HG02870 (cell line): ENCODE measurements at regions not wholly inside any gene's neighbourhood (a gene's known extent, or its start where the extent isn't known, plus 50 kb on each side); places are given as distances from the start of the nearest gene placed in this dataset.
"Not testable (repeated sequence)": the region's sequence is repeated elsewhere in the genome, so short reads cannot be mapped to it uniquely, and the experiment has no call there.

Experiments
- ATAC-seq: cut with Tn5 transposase; IDR thresholded peaks from one replicate; pipeline ENCODE4 v1.9.1; 2021; ENCODE audit warnings: mild to moderate bottlenecking, moderate library complexity; ENCODE audit not compliant: unreplicated experiment

DNA sequence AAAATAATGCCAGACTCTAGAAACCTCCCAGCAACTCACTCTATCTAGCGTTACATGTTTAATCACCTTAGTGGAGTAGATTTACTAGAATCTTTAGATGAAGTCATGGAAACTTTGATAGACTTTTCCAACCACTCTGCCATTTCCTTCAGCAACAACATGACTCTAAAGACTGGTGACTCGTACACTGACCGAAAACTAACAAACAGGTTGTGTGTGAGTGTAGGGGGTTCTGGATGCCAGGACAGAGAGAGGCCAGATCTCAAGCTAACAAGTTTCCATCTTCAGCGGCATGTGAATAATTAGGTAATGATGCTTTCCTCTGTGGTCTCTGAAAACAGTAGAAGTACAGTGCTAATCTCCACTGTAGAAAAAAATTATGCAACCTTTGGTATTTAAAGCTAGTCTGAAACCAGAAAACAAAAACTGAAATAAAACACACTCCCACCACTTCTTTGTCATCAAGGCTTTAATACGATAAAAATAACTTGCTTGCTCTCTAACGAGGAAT, 286.4 kb downstream of the PRDM5 start:
- ATAC-seq: no peak

DNA sequence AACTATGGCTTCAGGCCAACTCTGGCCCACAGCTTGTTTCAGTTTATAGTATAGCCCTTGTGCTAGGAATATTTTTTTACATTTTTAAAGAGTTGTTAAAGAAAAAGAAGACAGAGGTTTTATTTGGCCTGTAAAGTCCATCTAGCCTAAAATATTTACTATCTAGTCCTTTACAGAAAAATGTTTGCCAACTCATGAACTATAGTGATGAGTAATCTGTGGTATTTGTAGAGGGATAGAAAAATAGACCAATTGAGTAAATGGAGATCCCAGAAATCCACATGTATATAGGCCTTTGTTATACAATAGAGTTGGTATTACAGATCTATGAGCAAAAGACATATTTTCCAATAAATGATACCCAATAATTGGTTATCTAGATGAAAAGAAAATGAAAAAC, 288.7 kb downstream of the PRDM5 start:
- no peak for ATAC-seq

DNA sequence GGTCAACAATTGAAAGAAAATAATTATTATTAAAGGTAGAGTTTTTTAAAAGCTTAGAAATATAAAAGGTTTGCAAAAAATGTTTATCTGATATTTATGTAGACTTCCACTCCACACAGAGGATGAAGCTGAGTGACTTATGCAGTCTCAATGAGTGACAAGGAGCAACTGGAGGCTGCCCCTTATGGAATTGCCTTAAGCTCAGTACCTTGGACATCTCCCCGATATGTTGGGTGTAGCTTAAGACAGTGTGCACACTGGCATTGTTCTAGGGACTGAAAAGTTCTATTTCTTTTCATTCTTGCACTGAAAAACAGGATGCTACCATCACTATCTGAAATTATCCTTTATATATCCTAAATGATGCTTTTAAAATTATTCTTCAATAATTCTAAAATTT, 292.1 kb downstream of the PRDM5 start:
- no peak for ATAC-seq

DNA sequence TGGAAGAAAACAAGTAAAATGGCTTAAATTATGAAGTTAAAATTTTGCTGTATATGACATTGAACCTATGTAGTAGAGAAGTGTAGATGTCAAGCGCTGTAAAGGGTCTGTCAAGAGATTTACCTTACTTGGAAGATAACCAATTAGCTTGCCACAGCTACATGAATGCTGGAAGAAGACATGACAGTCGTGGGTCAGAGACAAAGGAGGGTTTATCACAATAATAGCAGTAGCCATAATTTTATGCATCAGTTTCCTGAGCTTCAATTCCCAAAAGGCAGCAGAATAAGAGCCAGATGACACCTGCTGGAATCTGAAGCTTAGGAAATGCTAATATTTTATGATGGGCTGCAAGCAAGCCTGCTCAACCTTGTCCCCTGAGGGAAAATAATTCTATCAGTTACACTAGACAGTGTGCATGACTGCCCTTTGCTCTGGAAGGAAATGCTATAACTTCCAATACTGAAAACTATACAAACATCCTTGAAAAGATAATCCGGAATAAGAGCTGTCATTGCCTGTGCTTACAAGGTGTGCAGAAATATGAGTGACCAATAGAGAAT, 292.9 kb downstream of the PRDM5 start:
- no peak for ATAC-seq

DNA sequence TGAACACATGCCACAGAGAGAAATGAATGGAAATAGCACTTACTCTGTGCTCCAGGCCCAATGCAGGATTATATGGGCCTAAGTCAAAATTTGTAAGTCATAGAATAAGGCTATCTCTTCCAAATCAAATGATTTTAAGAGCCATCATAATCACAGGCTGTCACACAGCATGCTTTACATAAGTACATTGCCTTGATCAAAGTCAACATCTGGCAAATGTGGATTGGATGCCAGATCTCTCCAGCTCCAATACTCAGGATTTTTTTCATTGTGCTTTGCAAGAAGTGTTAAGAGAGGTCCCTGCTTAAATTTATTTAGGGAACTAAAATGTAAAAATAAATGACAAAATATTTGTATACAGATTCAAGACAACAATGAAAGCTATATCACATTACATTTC, 299.9 kb downstream of the PRDM5 start:
- ATAC-seq: no peak

DNA sequence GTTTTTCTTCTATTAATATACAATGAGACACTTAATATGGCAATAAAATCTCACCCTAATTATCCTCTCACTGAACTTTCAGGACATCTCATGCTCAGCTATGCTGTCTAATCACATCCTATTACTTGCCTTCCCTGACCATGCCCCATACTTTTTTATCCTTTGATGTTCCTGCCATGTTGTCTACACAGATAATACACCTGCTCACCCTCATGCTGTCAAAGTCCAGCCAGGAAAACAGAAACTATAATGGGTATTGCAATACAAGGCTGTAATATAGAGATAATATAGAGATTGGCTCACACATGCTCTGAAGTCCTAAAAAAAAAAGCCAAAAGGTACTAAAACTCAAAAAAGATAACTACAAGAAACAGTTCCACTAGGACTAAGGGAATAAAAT, 305.4 kb downstream of the PRDM5 start:
- no peak for ATAC-seq

DNA sequence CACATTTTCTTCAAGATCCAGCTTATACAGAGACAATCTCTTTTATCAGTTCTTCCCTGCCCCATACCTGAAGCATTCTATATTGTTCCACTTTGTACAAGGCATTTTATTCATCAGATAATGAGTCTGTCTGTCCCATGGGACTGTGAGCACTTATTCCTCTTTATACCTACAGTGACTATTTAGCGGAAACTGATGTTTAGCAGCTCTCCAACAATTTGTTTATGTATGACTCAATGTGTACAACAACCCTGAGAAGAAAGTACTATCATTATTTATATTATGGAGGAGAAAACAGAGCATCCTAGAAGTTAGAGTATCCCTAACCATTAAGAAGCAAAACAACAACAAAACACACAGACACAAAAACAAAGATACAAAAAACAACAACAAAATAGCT, 306.5 kb downstream of the PRDM5 start:
- no peak for ATAC-seq

DNA sequence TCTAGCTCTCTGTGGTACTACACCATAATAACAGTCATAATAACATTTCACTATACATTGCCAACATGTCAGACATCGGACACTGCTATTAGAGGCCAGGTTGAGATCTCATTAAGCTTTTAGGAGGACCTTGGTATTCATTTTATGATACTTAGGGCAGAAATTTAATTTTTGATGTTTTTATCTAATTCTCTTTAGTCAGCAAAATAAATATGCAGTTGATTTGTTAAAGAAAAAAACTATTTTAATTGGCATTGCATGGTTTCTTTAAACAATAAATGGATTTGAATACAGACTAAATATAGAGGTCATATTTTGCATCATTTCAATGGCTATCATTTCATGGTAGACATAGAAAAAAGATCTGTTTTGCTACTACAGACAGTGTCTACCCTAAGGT, 308.7 kb downstream of the PRDM5 start:
- no peak for ATAC-seq

DNA sequence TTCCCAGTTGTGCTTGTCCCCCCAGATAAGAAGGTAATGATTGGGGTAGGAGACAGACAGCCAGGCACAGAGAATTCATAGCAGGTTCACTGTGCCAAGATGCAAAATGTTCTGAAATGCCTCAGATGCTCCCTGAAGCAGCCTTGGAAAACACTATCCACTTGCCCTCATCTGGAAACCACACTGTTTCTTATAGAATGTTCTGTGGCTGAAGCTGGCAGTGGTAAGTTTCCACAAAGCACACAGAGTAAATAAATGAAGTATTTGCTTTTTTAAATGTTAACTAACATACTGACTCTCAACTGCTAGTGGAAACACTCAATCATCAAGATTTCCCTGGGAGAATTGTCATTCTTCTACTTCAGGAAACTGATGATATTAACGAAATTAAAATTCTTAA, 311.4 kb downstream of the PRDM5 start:
- no peak for ATAC-seq

DNA sequence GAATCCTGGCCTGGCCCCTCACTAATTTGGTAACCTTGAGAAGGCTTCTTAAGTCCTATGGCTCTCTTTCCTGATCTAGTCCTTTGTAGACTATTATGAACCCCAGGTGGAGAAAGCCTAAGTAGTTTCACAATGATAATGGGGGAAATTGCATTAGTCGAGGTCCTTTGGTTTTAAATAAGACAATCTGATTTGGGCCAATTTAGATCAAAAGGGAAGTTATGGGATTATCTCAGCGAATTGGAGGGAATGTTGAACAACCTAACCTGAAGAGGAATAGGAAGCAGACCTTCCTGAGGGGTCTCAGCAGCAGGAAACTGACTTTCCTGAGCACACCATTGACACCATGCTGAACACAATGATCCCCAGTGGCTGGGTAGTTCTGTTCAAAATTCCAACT, 331.5 kb downstream of the PRDM5 start:
- ATAC-seq: no peak

DNA sequence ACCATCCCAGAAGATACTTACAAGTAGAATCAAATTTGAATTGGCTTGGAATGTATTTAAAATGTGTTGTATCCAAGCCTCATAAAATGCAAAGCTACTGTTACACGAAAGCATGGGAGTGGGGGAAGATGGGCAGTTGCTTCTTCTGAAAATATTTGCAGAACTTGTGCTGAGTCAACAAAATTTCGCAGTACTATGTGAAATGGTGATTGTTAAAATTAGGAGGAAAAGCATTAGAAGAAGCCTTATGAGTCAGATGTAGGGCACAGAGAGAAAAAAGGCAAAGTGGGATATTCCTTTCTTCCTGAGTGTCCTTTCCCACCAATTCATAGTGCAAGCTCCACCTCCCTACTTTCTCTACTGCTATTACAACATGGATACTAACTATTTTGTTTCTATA, 332.7 kb downstream of the PRDM5 start:
- no peak for ATAC-seq

DNA sequence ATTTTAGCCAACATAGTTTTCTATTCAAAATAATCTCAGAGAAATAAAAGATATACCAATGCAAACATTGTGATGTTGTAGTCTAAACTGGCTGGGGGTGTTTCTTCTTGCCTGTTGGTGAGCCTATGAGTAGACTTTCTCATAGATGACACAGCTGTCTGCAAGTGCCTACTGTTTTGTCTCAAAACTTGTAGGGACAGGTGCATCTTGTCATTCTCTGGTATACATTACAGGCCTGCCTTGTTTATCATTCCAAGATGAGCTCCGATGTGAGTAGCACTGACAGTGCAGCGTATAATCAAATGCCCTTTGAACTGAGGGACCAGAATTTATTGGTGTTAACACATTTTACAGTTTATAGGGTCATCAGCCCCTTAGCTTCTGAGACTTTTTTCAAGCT, 353.8 kb downstream of the PRDM5 start:
- no peak for ATAC-seq

DNA sequence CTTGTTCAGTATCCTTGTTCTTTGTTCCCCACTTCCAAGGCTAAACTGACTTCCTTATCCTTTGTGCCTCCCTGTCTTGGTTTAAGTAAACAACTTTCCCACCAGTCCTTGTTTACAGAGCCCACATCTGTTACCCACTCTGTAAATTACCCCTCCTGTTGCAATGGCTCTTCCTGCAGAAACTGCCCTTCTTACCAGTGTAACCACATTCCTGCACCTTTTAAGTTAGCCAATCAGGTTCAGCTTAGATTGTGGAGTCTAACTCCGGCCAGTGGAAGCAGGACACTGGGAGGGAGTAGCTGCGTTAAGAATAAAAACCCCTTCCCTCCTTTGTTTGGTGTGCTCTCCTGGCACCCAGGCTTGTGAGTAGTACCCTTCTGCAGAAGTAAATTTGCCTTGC, 360.9 kb downstream of the PRDM5 start:
- ATAC-seq: no peak

DNA sequence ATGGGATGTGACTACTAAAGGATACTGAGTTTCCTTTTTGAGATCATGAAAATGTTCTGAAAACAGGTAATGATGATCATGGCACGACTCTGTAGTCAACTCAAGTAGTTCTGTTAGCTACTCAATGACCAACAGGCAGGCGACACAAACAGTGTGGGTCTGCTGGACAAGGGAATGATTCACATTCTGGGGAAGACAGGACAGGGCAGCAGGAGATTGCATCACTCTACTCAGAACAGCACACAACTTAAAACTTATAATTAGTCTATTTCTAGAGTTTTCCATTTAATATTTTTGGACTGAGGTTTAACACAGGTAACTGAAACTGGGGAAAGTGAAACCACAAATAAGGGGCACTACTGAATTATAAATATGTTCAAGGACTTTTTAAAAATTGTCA, 365.2 kb downstream of the PRDM5 start:
- no peak for ATAC-seq

DNA sequence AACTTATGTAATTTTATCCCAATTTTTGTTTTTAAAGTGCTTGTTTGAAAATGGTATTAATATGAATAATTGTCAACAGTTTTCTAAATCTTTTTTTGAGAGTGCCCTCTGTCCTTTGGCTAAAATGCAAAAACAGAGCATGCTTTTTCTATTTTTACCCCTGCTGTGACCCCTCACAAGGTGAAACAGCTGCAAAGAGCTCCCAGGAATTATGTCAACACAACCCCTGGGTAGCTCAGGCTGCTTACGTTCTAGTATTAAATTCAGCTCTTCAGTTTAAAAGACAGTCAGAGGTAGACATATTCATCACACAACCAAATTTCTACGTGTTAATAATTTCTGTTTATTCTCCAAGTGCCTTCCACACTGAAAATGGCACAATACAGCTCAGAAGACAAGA, 367.5 kb downstream of the PRDM5 start:
- no peak for ATAC-seq

DNA sequence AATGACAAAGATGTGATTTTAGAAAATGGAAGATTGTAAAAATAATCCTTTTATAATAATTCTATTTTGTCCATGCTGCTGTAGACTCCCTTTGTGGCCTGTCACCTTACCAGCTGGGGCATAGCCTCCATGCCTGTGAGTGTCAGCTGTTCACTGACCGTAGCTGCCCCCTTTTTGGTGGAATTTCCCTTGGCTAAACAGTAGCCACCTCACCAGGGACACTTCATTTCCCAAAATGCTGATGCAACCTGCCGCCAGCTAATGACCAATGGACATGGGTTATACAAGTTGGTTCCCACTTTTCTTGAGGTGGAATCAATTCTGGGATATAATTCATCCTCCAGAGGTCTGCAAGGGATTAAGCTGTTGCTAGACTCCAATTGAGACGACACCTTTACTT, 368.4 kb downstream of the PRDM5 start:
- ATAC-seq: no peak

DNA sequence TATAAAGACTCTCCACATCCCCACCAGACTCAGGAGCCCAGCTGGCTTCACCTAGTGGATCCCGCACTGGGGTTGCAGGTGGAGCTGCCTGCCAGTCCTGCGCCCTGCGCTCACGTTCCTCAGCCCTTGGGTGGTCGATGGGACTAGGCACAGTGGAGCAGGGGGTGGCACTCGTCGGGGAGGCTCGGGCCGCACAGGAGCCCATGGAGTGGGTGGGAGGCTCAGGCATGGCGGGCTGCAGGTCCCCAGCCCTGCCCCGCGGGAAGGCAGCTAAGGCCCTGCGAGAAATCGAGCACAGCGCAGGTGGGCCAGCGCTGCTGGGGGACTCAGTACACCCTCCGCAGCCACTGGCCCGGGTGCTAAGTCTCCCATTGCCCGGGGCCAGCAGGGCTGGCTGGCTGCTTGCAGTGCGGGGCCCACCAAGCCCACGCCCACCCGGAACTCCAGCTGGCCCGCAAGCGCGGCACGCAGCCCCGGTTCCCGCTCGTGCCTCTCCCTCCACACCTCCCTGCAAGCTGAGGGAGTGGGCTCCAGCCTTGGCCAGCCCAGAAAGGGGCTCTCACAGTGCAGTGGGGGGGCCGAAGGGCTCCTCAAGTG, 371.8 kb downstream of the PRDM5 start:
- not testable (repeated sequence) for ATAC-seq

DNA sequence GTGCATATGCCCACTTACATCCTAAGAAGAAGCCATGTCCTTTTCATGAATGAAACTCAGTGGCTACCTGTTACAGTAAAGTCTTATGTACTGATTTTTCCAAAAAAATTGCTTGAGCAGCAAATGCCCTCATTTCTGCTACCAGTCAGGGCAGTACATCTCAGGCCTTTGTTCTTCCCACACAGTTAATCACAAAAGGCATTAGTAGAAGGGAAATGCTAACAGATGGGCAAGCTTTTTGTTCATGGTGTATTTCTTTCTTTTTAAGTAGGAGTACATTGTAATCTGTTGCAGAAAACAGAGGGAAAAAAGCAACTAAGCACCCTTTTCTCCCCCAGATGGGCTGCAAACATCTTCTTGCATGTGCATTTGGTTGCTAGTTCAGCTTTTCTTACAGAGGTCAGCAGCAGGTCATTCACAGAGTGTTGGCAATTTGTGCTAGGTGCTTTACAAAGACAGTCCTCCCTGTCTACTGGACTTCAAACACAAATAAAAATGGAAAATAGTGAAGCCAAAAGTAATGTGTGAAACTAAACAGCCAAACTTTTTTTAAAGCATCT, 373.4 kb downstream of the PRDM5 start:
- ATAC-seq: no peak

DNA sequence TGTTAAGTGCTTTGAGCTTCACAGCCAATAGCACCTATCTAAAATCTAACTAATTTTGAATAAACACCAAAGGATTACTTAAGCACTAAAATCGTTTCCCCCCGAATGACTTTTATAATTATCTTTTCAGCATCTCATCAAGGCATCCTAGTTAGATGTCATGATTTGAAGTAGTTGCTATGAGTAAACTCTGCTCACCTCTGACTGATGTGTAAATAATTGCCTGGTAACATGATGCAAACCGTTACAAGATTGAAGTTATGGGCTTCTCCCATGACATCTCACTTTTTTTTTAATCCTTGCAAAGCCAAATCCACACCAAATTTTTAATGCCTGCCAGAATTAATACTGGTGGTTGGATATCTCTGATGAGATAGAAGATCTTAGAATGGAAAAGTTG, 377.1 kb downstream of the PRDM5 start:
- ATAC-seq: no peak

DNA sequence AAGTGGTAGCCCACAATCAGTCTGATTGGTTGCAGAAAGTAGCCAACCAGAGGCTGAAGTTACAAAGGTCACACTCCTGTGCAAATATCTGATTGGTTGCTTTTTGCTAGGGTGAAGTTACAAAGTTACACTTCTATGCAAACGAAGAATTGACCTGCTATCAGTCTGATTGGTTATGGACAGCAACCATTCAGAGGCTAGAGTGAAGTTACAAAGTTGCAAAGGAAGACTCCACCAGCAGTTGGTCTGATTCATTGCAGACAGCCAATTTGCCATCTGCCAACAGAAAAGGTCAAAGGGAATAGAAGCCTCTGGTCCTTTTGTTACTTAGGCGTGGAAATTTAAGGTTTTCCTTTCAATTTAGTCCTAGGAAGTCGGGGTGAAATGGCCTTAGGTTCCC, 377.7 kb downstream of the PRDM5 start:
- ATAC-seq: no peak

DNA sequence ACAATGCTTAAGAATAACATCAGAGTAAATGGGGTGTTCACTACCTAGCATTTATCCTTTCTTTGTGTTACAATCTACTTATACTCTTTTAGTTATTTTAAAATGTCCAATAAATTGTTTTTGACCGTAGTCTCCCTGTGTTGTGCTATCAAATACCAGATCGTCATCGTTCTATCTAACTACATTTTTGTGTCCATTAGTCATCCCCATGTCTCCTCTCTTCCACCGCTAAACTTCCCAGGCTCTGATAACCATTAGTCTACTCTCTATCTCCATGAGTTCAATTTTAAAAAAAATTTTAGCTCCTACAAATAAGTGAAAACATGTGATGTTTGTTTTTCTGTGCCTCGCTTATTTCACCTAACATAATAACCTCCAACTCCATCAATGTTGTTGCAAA, 381.9 kb downstream of the PRDM5 start:
- ATAC-seq: no peak

DNA sequence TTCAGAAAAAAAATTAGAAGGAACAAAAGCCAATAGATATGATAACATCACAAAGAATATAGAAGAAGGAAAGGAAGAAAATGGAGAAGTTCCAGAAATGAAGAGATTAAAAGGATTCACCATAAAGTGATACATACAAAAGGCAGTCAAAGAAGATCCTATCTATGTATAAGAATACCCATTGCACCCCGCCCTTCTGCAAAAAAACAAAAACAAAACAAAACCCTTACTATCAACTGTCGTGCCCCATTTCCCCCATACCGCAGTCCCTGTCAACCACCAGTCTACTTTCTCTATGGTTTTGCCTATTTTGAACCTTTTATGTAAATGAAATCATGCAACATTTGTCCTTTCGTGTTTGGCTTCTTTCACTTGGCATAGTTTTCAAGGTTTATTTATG, 385.6 kb downstream of the PRDM5 start:
- no peak for ATAC-seq

DNA sequence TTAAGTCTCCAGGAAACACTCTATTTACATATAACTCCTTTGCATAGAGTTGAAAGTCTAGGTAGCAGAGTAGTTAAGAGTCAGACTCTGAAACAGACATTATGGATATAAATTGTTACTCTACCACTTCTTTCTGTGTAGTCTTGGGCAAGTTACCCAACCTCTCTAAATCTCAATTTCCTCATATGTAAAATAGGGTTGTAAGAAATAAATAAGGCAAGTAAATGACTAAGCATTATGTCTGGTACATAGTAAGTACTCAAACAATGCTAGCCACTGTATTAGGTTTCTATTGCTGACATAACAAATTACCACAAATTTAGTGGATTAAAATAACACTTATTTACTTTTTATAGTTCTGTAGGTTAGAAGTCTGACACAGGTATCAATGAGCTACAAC, 394.1 kb downstream of the PRDM5 start:
- no peak for ATAC-seq
